Stimulated activated CD8-positive, alpha-beta memory T cell treated with anti-CD3 and anti-CD28 coated beads, Interleukin-4, amount 100 ng/mL, for 48 hours (primary cell): ENCODE measurements at regions not wholly inside any gene's neighbourhood (a gene's known extent, or its start where the extent isn't known, plus 50 kb on each side); places are given as distances from the start of the nearest gene placed in this dataset.

Experiments
- DNase-seq: peaks from one replicate; pipeline ENCODE4 v3.0.0-alpha.2; 2020

GRCh38 chr16:65224471-65224870 lies 102.6 kb upstream of the CDH11 start:
- DNase-seq, result no peak

GRCh38 chr16:65223335-65223734 lies 101.5 kb upstream of the CDH11 start:
- no peak for DNase-seq

GRCh38 chr16:65222536-65222935 lies 100.7 kb upstream of the CDH11 start:
- DNase-seq, result no peak

GRCh38 chr16:65222049-65222448 lies 100.2 kb upstream of the CDH11 start:
- DNase-seq, result no peak

- DNase-seq, result no peak
Measured at GRCh38 chr16:65219786-65220185, 97.9 kb upstream of the CDH11 start.

GRCh38 chr16:65218348-65218747 lies 96.5 kb upstream of the CDH11 start:
- DNase-seq, result no peak

DNA sequence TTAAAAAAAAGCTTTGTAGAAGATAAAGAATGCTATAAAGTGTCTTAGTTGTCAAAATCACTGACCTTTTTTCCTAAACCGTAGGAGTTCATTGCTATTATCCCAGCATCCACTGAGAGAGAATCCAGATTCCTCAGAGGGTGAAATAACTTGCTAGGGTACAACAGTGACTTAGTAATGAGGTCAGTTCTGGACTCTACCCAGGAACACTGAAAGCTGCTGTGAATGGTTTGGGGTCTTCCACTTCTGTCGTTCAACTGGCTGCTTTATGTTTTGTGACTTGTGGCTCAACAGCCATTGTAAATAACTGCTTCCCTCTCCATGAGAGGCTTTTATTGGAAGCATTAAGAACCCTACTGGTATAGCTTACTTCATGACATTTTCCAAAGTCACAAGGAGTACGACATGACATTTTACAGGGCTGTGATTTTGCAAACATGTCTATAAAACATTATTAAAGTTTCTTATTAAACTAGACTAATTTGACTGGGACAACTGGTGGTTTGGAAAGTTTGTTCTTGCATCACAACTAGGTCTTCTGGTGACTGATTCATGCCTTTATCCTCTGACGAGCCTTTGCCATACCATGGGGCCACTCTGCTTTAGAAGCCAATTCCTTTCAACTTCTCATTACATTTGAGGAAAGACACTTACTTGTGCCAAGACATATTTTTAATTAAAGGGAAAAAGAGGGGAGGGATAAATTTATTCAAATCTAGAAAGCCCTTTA lies 92.2 kb upstream of the CDH11 start:
- DNase-seq, result no peak

DNA sequence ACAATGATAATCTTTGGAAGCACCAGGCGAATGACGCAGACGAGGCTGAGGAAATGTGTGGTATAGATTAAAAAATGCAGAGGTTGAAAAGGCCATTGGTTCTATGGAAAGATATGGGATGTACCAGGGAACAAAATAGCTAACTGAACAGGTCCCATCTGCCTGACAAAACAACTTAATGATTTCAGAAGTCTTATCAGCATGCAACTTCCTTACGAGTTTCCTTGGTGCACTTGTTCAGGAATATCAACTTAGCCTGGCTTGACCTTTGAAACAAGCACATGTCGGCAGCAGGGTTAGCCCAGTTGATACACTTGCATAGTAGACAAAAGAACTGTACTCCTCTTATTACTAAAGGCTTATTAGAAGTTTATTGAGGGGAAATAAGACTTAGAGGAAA lies 90.9 kb upstream of the CDH11 start:
- no peak for DNase-seq

- no peak for DNase-seq
Measured at GRCh38 chr16:65212240-65212639, 90.4 kb upstream of the CDH11 start.

- no peak for DNase-seq
Measured at GRCh38 chr16:65202461-65202860, 80.6 kb upstream of the CDH11 start.

- no peak for DNase-seq
Measured at GRCh38 chr16:65201511-65201910, 79.6 kb upstream of the CDH11 start.

- no peak for DNase-seq
Measured at GRCh38 chr16:65200857-65201256, 79.0 kb upstream of the CDH11 start.

GRCh38 chr16:65200156-65200773 lies 78.4 kb upstream of the CDH11 start:
- no peak for DNase-seq

- DNase-seq, result no peak
Measured at GRCh38 chr16:65196420-65197075, 74.7 kb upstream of the CDH11 start.

GRCh38 chr16:65195998-65196397 lies 74.1 kb upstream of the CDH11 start:
- DNase-seq, result no peak

DNA sequence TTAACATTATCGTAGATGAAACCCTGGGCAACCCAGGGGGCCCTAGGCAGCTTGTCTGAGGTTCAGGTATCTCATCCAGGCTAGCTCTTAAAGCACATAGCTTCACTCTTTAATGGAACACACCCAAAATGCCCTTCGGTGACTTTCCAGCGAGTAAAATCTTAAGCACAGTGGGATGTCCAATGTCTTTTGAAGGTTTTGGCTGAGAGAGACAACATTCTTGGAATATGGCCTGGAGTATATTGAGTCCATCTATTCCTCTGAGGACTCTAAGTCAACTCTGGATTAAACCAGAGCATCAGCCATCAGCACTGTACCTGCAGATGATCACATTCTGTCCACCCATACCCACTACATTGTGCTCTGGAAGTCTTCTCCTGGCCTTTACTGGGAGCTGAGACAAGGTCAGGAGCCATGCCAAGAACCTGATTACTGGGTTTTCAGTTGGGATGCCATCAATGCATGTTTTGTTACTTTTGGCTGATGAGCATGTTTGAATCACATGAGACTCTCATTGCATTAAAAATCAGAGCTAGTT lies 63.4 kb upstream of the CDH11 start:
- DNase-seq, result no peak

DNA sequence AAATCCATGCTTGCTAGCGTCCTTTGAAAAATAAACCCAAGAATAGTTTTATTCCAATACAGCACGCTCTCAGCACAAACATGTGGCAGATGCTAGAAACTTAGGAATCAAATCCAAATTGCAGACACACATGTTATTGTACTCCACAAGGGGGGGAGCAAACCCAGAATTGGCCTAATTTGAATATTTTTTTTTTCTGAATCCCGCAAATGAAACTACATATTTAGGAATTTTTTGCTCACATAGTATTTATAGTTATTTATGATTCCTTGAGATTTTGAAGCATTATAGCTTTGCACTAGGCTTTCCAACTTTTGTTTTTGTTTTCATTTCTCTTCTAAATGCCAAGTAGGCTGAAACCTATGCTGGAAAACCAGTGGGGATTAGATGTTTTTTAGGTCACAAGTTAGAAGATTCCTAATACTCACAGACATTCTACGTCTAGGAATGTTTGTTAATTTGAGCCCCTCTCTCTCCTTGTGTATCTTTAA lies 59.3 kb upstream of the CDH11 start:
- DNase-seq, result no peak

- no peak for DNase-seq
Measured at GRCh38 chr16:65178151-65178550, 56.3 kb upstream of the CDH11 start.

DNA sequence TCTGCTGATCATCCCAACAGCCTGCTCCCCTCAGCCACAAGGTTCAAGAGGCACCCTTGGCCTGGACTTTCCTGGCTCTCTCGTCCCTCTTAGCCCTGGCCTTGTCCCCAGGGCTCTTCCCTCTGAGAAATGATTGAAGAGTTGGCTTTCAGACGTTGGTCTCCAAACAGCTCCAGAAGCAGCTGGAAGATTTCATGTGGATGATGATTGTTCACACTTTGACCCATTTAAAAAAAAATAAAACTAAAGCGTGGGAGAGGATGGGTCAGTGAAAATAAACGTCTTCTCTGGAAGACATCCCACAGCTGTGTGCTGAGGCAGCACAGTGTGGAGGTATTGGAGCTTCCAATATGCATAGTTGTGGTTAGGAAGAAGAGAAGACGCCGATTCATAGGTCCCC lies 54.7 kb upstream of the CDH11 start:
- DNase-seq, result no peak

DNA sequence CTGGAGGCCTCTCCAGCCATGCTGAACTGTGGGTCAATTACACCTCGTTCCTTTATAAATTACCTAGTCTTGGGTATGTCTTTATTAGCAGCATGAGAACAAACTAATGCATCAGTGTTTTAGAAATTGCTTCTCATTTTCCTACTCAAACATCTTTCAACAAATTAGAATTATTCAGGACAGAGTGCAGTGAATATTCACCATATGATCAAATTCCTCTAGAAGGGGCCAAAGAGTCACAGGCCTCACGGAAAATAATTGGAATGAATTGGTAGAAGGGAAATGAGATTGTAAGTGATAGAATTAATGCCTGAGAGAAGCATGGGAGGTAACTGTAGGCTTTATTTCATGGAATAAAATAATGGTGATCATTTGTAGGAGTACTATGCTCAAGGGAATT lies 50.5 kb upstream of the CDH11 start:
- no peak for DNase-seq
